ENCODE measurements at regions not wholly inside any gene's neighbourhood (a gene's known extent, or its start where the extent isn't known, plus 50 kb on each side); places are given as distances from the start of the nearest gene placed in this dataset.

DNA sequence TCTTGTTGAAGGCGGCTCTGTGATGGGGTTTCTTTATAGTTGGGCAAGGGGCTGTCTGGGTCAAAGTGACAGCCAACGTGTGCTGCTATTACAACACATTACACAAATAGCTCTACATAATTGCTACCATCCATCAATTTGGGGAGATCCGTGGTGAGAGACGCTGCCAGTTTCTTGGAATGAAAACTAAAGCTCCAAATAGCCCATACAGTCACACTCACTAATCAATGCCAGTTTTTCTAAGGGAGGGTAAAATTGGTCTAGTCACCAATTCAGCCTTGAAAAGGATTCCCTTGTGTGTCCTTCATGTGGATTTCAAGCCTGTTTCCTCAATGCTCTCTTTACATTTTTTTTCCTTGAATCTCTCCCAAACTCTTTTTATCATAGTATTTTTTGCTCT is 343.3 kb upstream of the KLF4 start:
- H3K9ac ChIP-seq (ENCODE audit: low read depth, low read length) = no peak overlapping the region
- H3K27me3 ChIP-seq (ENCODE audit: control insufficient read depth, insufficient read depth, low read length) = no peaks in the 10 kb centered on the region
- no peak overlapping the region for H4K91ac ChIP-seq (ENCODE audit: insufficient read depth, low read depth, low read length)
- DNase-seq (no peak), ATAC-seq (ENCODE audit: low read depth) (no peak)
- H3K18ac ChIP-seq (ENCODE audit: low read depth, low read length) = no peak overlapping the region
- POLR2A ChIA-PET (ENCODE audit: unreplicated experiment) = no interaction called here
- no peak overlapping the region for H2AK5ac ChIP-seq (ENCODE audit: low read depth, low read length)
- dilution Hi-C loops (cut with HindIII; ENCODE audit: low sequenced_read_pairs, unreplicated experiment) (no loop called here), in situ Hi-C loops (cut with MboI; ENCODE audit: low sequenced_read_pairs) (no loop called here), intact Hi-C loops (cut with micrococcal nuclease) (loop anchor here (5.0 kb wide), 1 partner anchor 196 kb away; no protein-coding TSS in a partner anchor)
- H3K23ac ChIP-seq (ENCODE audit: low read depth, low read length) = no peak overlapping the region
- H4K8ac ChIP-seq (ENCODE audit: low read depth in 2 of 2, low read length in 2 of 2) = no peak overlapping the region
- H3K36me3 ChIP-seq (ENCODE audit: control insufficient read depth, insufficient read depth, low read length) = no peaks in the 10 kb centered on the region
- H2AFZ ChIP-seq (replicated peaks; ENCODE audit: low read length, poor library complexity) = no peak overlapping the region
- H2BK5ac ChIP-seq (ENCODE audit: low read depth, low read length, poor library complexity, severe bottlenecking) = no peak overlapping the region
- no peak overlapping the region for H3K4ac ChIP-seq (ENCODE audit: low read depth, low read length)
- no peak overlapping the region for H3K27ac ChIP-seq (ENCODE audit: insufficient read depth, low read length)
- H3K56ac ChIP-seq (ENCODE audit: extremely low read depth, insufficient read depth, low read length) = no peak overlapping the region
- H3K9me3 ChIP-seq (ENCODE audit: control insufficient read depth, insufficient read depth, low read length) = no peaks in the 10 kb centered on the region
- H3K4me2 ChIP-seq (ENCODE audit: low read depth, low read length) = no peak overlapping the region
- no peak for TF ChIP-seq BHLHE40 (IDR thresholded peaks at IDR 0.05; ENCODE audit: low read depth, low read length)
- no peak for TF ChIP-seq ELK1 (IDR thresholded peaks at IDR 0.05; ENCODE audit: borderline replicate concordance, low read depth, low read length)
- no peak for TF ChIP-seq POLR2A (IDR thresholded peaks at IDR 0.05; ENCODE audit: low read depth, low read length)
- TF ChIP-seq FOS (IDR thresholded peaks at IDR 0.05; ENCODE audit: low read depth, low read length) = no peak
- TF ChIP-seq MXI1 (IDR thresholded peaks at IDR 0.05; ENCODE audit: borderline replicate concordance, low read depth, low read length) = no peak
- TF ChIP-seq SMC3 (IDR thresholded peaks at IDR 0.05; ENCODE audit: low read depth, low read length) = no peak
- no peak for TF ChIP-seq MAZ (IDR thresholded peaks at IDR 0.05; ENCODE audit: borderline replicate concordance, low read depth, low read length)
- TF ChIP-seq MAFK (IDR thresholded peaks at IDR 0.05; ENCODE audit: low read depth, low read length) = no peak
- TF ChIP-seq CEBPB (IDR thresholded peaks at IDR 0.05; ENCODE audit: low read depth, low read length) = no peak
- no peak for TF ChIP-seq RCOR1 (IDR thresholded peaks at IDR 0.05; ENCODE audit: insufficient replicate concordance, low read length)
- TF ChIP-seq CHD1 (IDR thresholded peaks at IDR 0.05; ENCODE audit: low read depth, low read length) = no peak
- no peak for TF ChIP-seq USF2 (IDR thresholded peaks at IDR 0.05; ENCODE audit: low read depth, low read length)
- no peak for TF ChIP-seq RFX5 (IDR thresholded peaks at IDR 0.05; ENCODE audit: low read depth, low read length)
- no peak for TF ChIP-seq RAD21 (IDR thresholded peaks at IDR 0.05; ENCODE audit: low read length)
- no peak overlapping the region for H2BK120ac ChIP-seq (ENCODE audit: low read depth, low read length)
- no peak overlapping the region for H2BK15ac ChIP-seq (ENCODE audit: low read depth, low read length)
- CTCF ChIA-PET = no interaction called here
- no peak overlapping the region for H2AK9ac ChIP-seq (replicated peaks; ENCODE audit: low read depth, low read length, poor library complexity)
- H3K9me1 ChIP-seq (ENCODE audit: insufficient read depth, low read length) = no peaks in the 10 kb centered on the region
- WGBS, 2 experiments (ENCODE audit: extremely low coverage in 2 of 2, insufficient read length in 1 of 2) = no CpG with 5 or more reads among the region's 4 CpGs
- H4K20me1 ChIP-seq (ENCODE audit: insufficient read depth, low read length) = no peaks in the 10 kb centered on the region
- no peaks in the 10 kb centered on the region for H3K79me1 ChIP-seq (ENCODE audit: low read depth in 1 of 2, low read length in 2 of 2)
- H3K4me1 ChIP-seq (ENCODE audit: control insufficient read depth, insufficient read depth, low read length) = no peaks in the 10 kb centered on the region; the same call in 1 of the 2 replicates
- no TSS peak for BruUV-seq (replicated peaks)
- no peak overlapping the region for H4K5ac ChIP-seq (ENCODE audit: low read depth, low read length)
- H3K14ac ChIP-seq (replicated peaks; ENCODE audit: low read depth, low read length) = no peak overlapping the region
- no peak overlapping the region for H3K4me3 ChIP-seq (ENCODE audit: insufficient read depth, low read depth, low read length)
- H2BK20ac ChIP-seq (ENCODE audit: low read depth, low read length) = no peak overlapping the region
